ENCODE measurements at regions not wholly inside any gene's neighbourhood (a gene's known extent, or its start where the extent isn't known, plus 50 kb on each side); places are given as distances from the start of the nearest gene placed in this dataset.

DNA sequence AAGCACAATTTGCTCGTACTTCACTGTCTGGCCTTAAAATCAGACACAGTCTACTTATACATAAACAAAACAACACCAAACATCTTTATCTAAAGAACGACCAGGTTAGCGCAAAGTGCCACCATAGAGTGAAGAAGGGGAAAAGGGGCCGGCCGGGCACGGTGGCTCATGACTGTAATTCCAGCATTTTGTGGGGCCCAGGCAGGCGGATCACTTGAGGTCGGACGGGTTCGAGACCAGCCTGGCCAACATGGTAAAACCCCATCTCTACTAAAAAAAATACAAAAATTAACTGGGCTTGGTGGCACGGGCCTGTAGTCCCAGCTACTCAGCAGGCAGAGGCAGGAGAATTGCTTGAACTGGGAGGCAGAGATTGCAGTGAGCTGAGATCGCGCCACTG is 118.5 kb upstream of the RIOK3 start:
- Histone ChIP-seq H3K18ac (ENCODE audit: insufficient read length, low read depth, low read length) (no peak overlapping the region), H4K8ac (replicated peaks; ENCODE audit: insufficient read length, low read depth, low read length) (no peak overlapping the region), H3K79me1 (ENCODE audit: insufficient read depth, low read depth, low read length, poor library complexity, severe bottlenecking) (no peaks in the 10 kb centered on the region), H3K23ac (ENCODE audit: insufficient read length, low read depth, low read length) (no peak overlapping the region), H3K27me3 (ENCODE audit: insufficient read depth, low read length) (no peaks in the 10 kb centered on the region), H2BK5ac (ENCODE audit: insufficient read length, low read length) (no peak overlapping the region), H3K4ac (ENCODE audit: low read depth, low read length) (no peak overlapping the region), H3K79me2 (ENCODE audit: insufficient read depth, low read length) (no peaks in the 10 kb centered on the region), H2BK20ac (ENCODE audit: low read depth, low read length, poor library complexity, severe bottlenecking) (no peak overlapping the region), H3K4me2 (ENCODE audit: insufficient read depth, insufficient read length, low read length) (no peak overlapping the region), H4K5ac (ENCODE audit: insufficient read length, low read depth, low read length) (no peak overlapping the region), H3K23me2 (ENCODE audit: insufficient read length, low read depth, low read length, poor library complexity, severe bottlenecking) (no peaks in the 10 kb centered on the region), H4K20me1 (ENCODE audit: control insufficient read depth, insufficient read depth, insufficient read length) (no peaks in the 10 kb centered on the region), H2BK120ac (ENCODE audit: low read depth, low read length, poor library complexity, severe bottlenecking) (no peak overlapping the region), H2AK5ac (ENCODE audit: insufficient read length, low read length) (no peak overlapping the region), H4K91ac (ENCODE audit: insufficient read length, low read depth, low read length) (no peak overlapping the region), H3K27ac (ENCODE audit: insufficient read length, low read depth, low read length) (no peak overlapping the region), H2BK15ac (ENCODE audit: low read depth, low read length) (no peak overlapping the region), H3K14ac (ENCODE audit: insufficient read depth, low read length) (no peak overlapping the region), H3K56ac (ENCODE audit: insufficient read length, low read depth, low read length) (no peak overlapping the region), H2AFZ (ENCODE audit: low read length) (no peak overlapping the region), H3T11ph (ENCODE audit: low read length) (no peak overlapping the region), H3K9ac (ENCODE audit: extremely low read depth, insufficient read length, low read length) (no peak overlapping the region), H2BK12ac (ENCODE audit: insufficient read length, low read depth, low read length) (no peak overlapping the region), H3K9me3 (ENCODE audit: control insufficient read depth, low read depth, low read length) (no peaks in the 10 kb centered on the region), H3K4me1 (ENCODE audit: insufficient read depth, low read length) (peaks cover 2% of the 10 kb centered on the region; the same call in 1 of the 2 replicates)
- H3K4me3 Mint-ChIP-seq = no peak overlapping the region
- no peaks in the 10 kb centered on the region; a peak in 2 of 5 replicates for H3K9me3 Mint-ChIP-seq
- TF ChIP-seq CTCF (conservative IDR thresholded peaks at IDR 0.05) = no peak
- peak overlapping the region in 1 of 3 experiments; percentile 75; a peak in 3 of 7 replicates for H3K27ac Mint-ChIP-seq
- no CpG with 5 or more reads among the region's 13 CpGs for WGBS (ENCODE audit: extremely low coverage, insufficient read length, low lambda C conversion rate)
- no peaks in the 10 kb centered on the region for H3K27me3 Mint-ChIP-seq (ENCODE audit: low read depth)
- peaks cover 23% of the 10 kb centered on the region in 2 experiments for H3K4me1 Mint-ChIP-seq
- no peak for DNase-seq
- H3K36me3 Mint-ChIP-seq (ENCODE audit: insufficient read depth in 1 of 3, low read depth in 3 of 3) = peaks cover 0 to 11% (median 10%) of the 10 kb centered on the region in 3 experiments; a peak in 5 of 7 replicates
